Psoas muscle (tissue), 7 donors: ENCODE measurements at regions not wholly inside any gene's neighbourhood (a gene's known extent, or its start where the extent isn't known, plus 50 kb on each side); places are given as distances from the start of the nearest gene placed in this dataset.

Source experiments
- ATAC-seq, 4 donors: fragments of 200-7000 bp; cut with Tn5 transposase; one replicate each; pipeline ENCODE4 v1.9.1; 2020; ENCODE audit warnings: moderate library complexity in 3 of 4, mild to moderate bottlenecking in 2 of 4
- DNase-seq, 2 donors: peaks; one replicate each; pipeline ENCODE4 v3.0.0-alpha.2; 2020
- H3K27ac ChIP-seq: fragments of 200-600 bp; one replicate; pipeline ENCODE4 v1.8.0; 2022
- H3K27me3 ChIP-seq, 3 donors: fragments of 200-600 bp in 1 of 3; one replicate each; pipeline versions ENCODE4 v1.6.1 to v1.8.0; 2013 to 2022; ENCODE audit warnings: low read length in 2 of 3, mild to moderate bottlenecking in 2 of 3, moderate library complexity in 1 of 3; ENCODE audit not compliant: insufficient read depth in 3 of 3
- H3K36me3 ChIP-seq, 2 donors: fragments of 200-600 bp in 1 of 2; one replicate each; pipeline versions ENCODE4 v1.6.1 to v1.8.0; 2013 to 2022; ENCODE audit warnings: low read depth in 1 of 2, mild to moderate bottlenecking in 1 of 2, moderate library complexity in 1 of 2; ENCODE audit not compliant: insufficient read depth in 1 of 2
- H3K4me1 ChIP-seq: fragments of 200-600 bp; one replicate; pipeline ENCODE4 v1.8.0; 2022
- H3K4me3 ChIP-seq: fragments of 200-600 bp; one replicate; pipeline ENCODE4 v1.8.0; 2022; ENCODE audit warnings: mild to moderate bottlenecking
- H3K9me3 ChIP-seq: fragments of 200-600 bp; one replicate; pipeline ENCODE4 v1.8.0; 2022
- CTCF ChIP-seq: fragments of 200-600 bp; IDR thresholded peaks from one replicate; pipeline ENCODE4 v1.8.0; 2022; ENCODE audit warnings: antibody characterized with exemption
- WGBS, 3 donors: extraction: QIAGEN DNeasy Blood & Tissue Kit; methylation state at CpG; one replicate each; pipeline versions ENCODE4 v1.1.6 to v1.1.7; 2013; 5-methylcytosine and 5-hydroxymethylcytosine counted together
- intact Hi-C, 2 donors: fragments of 100-400 bp; cut with DNase I; formaldehyde crosslinking; loops; one replicate each; pipeline versions ENCODE4 v1.11.0 to v1.14.2; 2022
- donor health status: healthy with polysubstance abuse.
- donor health status: DM: no; HTN: no; CAD: no; lungs with moderate emphysema.
- donor health status: Bipolar disorder and iron deficiency.
- donor health status: healthy.
- donor health status: DM: yes; HTN: yes; CAD: no.
- donor health status: DM: no; HTN: no; CAD: no.
- donor health status: DM: yes; HTN: yes; CAD: no.

GRCh38 chr11:130603335-130603906, 155.0 kb downstream of the ADAMTS15 start:
- no peak for DNase-seq
- no peak for TF ChIP-seq CTCF
- intact Hi-C loops = loop anchor here in 1 of 2 donors (10.0 kb wide), 1 partner anchor 159 kb away; the partner anchor contains the start of gene ADAMTS15
- no peaks in the 10 kb centered on the region for H3K27me3 ChIP-seq
- no peaks in the 10 kb centered on the region for H3K36me3 ChIP-seq
- no peaks in the 10 kb centered on the region for H3K4me1 ChIP-seq
- H3K9me3 ChIP-seq = no peaks in the 10 kb centered on the region
- no peak for ATAC-seq
- no peak overlapping the region for H3K4me3 ChIP-seq
- WGBS, 3 donors = 81 to 88% (median 84%) methylated on average over 7 of the region's 7 CpGs
- H3K27ac ChIP-seq = no peak overlapping the region

GRCh38 chr11:130604606-130605005, 156.2 kb downstream of the ADAMTS15 start:
- Histone ChIP-seq H3K36me3 (no peaks in the 10 kb centered on the region), H3K27ac (no peak overlapping the region), H3K4me1 (peaks cover 4% of the 10 kb centered on the region), H3K27me3 (no peaks in the 10 kb centered on the region), H3K9me3 (no peaks in the 10 kb centered on the region), H3K4me3 (no peak overlapping the region)
- intact Hi-C loops = loop anchor here in 1 of 2 donors (5.0 to 10.0 kb wide), 2 partner anchors 48 to 160 kb away; partner anchors contain the start of gene ADAMTS15
- ATAC-seq (no peak), DNase-seq (no peak)
- TF ChIP-seq CTCF = no peak
- 62 to 83% (median 79%) methylated on average over 1 of the region's 1 CpG for WGBS, 3 donors

- peaks cover 6% of the 10 kb centered on the region for H3K4me1 ChIP-seq
- no peak for TF ChIP-seq CTCF
- no peaks in the 10 kb centered on the region for H3K27me3 ChIP-seq
- DNase-seq = no peak
- no peaks in the 10 kb centered on the region for H3K9me3 ChIP-seq
- WGBS, 3 donors = 72 to 82% (median 77%) methylated on average over 4 of the region's 4 CpGs
- H3K27ac ChIP-seq = no peak overlapping the region
- intact Hi-C loops = loop anchor here in 1 of 2 donors (5.0 to 10.0 kb wide), 2 partner anchors 46 to 161 kb away; partner anchors contain the start of gene ADAMTS15
- H3K36me3 ChIP-seq = no peaks in the 10 kb centered on the region
- H3K4me3 ChIP-seq = no peak overlapping the region
- ATAC-seq = no peak
These were observed 157.7 kb downstream of the ADAMTS15 start for GRCh38 chr11:130606178-130606577.

GRCh38 chr11:130606781-130607511, 158.5 kb downstream of the ADAMTS15 start:
- Histone ChIP-seq H3K36me3 (no peaks in the 10 kb centered on the region), H3K4me1 (peaks cover 6% of the 10 kb centered on the region), H3K27ac (no peak overlapping the region), H3K4me3 (no peak overlapping the region), H3K9me3 (no peaks in the 10 kb centered on the region), H3K27me3 (no peaks in the 10 kb centered on the region)
- DNase-seq = peak; percentile 44 to 71
- ATAC-seq = no peak
- no peak for TF ChIP-seq CTCF
- WGBS, 3 donors = 51 to 73% (median 52%) methylated on average over 10 of the region's 10 CpGs
- intact Hi-C loops = loop anchor here in 1 of 2 donors (5.0 to 10.0 kb wide), 2 partner anchors 45 to 162 kb away; partner anchors contain the start of gene ADAMTS15
